Loucy (cell line): ENCODE measurements at regions not wholly inside any gene's neighbourhood (a gene's known extent, or its start where the extent isn't known, plus 50 kb on each side); places are given as distances from the start of the nearest gene placed in this dataset.

Experiments
- EZH2phosphoT487 ChIP-seq: fragments of 200-600 bp; IDR thresholded peaks from 2 replicates; pipeline ENCODE4 v1.6.1; 2018; ENCODE audit warnings: antibody characterized with exemption, mild to moderate bottlenecking, moderate library complexity, borderline replicate concordance
- TF ChIP-seq, protein P1 (sequence below): fragments of 200-600 bp; sonication (generic); conservative IDR thresholded peaks from 2 replicates; pipeline ENCODE4 v1.5.1; 2014; ENCODE audit warnings: mild to moderate bottlenecking, antibody characterized with exemption, low read length

DNA sequence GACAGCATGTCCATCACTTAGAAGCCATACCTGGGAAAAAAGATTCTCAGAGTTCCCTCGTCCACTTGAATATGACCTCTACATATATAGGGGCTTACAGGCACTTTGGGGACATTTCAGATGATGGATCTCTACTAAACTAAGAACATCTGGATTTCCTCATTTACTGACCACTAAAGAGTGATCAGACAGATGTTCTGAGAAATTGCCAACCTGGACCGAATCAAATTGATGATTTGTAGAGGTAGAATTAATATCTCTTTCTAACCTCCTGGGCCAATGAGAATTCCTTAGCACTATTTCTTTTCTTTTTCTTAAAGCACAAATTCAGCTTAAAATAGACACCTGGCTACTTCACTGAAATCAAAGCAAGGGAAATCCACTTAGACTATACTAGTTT is 422.7 kb downstream of the MTRR start:
- TF ChIP-seq, protein P1, sequence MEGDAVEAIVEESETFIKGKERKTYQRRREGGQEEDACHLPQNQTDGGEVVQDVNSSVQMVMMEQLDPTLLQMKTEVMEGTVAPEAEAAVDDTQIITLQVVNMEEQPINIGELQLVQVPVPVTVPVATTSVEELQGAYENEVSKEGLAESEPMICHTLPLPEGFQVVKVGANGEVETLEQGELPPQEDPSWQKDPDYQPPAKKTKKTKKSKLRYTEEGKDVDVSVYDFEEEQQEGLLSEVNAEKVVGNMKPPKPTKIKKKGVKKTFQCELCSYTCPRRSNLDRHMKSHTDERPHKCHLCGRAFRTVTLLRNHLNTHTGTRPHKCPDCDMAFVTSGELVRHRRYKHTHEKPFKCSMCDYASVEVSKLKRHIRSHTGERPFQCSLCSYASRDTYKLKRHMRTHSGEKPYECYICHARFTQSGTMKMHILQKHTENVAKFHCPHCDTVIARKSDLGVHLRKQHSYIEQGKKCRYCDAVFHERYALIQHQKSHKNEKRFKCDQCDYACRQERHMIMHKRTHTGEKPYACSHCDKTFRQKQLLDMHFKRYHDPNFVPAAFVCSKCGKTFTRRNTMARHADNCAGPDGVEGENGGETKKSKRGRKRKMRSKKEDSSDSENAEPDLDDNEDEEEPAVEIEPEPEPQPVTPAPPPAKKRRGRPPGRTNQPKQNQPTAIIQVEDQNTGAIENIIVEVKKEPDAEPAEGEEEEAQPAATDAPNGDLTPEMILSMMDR = no peak
- TF ChIP-seq EZH2phosphoT487 = no peak
